Activated gamma-delta T cell treated with Interleukin-2 at 50 U/mL for 16 hours (primary cell): ENCODE measurements at regions not wholly inside any gene's neighbourhood (a gene's known extent, or its start where the extent isn't known, plus 50 kb on each side); places are given as distances from the start of the nearest gene placed in this dataset.

Experiments
- DNase-seq: peaks from one replicate; pipeline ENCODE4 v3.0.0-alpha.2; 2020

DNA sequence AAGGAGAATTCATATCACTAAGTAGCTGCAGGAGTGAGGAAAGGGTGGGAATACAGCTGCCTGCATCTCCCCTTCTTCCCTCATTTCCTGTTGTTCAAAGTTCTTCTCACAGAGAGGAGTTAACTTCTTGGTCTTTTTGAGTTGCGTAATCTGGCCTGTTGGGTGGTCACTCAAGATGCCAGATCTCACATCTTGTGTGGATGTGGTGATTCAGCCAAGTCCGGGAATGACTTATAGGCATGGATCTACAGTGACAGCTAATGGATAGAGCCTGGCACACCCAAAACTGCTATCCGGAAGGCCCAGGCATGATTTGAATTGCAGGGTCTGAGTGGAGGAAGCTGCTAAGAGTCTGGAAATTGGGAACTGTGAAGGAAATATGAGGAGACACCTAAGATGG is 100.2 kb upstream of the SLC35B3 start:
- no peak for DNase-seq

DNA sequence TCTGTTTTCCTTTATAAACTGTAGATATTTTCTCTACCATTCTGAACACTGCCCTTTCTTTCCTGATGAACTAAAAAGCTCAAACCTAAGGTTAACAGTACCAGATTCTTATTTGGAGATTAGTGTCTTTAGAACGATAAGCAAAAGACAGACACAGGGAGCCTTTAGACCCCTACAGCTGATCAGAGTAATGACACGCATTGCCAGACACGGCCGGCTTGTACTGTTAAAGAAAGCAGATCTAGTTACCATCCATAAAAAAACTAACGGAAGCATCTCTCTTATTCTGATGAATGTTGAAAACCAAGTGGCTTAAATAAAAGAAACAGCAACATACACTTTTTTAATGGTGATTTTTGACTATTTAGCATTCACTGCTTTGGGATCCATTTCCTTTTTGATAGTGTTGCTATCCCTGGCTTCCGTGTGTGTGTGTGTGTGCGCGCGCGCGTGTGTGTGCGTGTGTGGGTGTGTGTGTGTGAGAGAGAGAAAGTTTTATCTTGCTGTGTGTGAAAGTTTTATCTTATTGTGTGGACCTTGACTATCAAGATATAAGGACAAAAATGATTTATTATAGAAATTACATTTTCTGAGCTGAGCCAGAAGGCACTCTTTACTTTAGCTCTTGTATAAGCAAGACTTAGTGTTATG is 95.6 kb upstream of the SLC35B3 start:
- no peak for DNase-seq

DNA sequence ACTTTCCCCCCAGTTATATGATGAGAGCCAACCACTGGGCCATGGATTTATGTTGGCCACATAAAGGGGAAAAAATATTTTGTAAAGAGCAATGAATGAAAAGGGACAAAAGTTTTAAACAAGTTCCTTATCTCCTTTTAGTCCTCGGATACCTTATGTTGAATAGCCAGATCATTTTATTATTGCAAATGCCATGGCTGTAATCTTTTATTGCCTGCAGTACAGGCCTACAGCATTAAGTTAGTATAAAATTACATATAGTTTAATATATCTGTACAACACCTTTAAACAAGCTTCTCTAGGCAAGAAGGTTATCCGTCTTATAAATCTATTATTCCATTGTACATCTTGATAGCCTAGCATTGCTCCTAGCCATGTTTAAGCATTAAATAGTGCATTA is 93.9 kb upstream of the SLC35B3 start:
- no peak for DNase-seq

DNA sequence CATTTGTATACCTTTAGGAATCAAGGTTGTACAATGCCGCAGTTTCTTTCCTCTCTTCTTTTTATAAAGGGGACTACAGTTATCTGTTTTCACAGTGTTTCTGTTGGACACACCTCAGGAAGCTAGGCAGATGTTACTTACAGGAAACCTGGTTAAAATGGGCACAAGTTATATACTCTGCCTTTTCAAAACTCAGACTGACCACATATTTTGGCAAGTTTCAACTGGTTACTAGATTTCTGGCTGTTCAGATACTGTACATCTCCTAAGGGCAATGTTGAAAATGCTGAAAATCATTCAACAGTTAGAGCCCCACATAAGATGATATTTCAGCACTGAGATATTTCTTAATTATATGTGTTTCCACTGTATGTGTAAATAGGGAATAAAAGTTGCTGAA is 92.5 kb upstream of the SLC35B3 start:
- no peak for DNase-seq

DNA sequence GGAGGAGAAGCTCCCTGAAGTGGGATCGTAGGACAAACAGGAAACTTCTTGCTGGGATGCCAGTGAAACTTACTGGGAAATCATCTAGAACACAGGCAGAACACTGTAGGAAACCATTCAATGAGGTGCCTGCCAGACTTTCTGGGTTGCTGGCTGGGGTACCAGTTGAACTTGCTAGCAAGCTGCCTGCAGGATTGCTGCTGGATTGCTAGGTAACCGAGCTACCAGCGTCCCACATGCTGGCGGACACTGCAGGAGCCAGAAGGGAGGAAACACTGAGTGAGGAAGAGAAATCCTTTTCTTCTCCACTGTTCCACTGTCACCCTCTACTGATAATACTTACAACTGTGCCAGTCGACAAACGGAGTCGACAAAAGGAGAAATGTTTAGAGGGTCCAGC is 91.3 kb upstream of the SLC35B3 start:
- no peak for DNase-seq

DNA sequence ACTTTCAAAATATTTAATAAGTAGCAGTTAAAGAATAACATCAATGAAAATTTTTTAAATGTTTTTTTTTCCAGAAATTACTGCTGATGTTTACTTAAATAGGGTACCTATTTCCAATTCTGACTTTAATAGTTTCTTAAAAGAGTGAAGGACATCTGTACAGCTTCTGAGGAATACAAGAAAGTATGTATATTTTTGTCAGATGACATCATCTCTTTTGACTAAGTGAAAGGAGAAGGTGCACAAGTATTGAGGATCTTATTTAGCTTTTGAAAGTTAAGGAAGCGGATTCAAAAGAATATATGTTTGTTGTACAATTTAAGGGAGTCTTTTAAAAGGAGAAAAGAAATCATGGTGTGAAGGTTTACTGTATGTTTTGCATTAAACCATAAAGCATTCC is 90.0 kb upstream of the SLC35B3 start:
- DNase-seq: no peak

DNA sequence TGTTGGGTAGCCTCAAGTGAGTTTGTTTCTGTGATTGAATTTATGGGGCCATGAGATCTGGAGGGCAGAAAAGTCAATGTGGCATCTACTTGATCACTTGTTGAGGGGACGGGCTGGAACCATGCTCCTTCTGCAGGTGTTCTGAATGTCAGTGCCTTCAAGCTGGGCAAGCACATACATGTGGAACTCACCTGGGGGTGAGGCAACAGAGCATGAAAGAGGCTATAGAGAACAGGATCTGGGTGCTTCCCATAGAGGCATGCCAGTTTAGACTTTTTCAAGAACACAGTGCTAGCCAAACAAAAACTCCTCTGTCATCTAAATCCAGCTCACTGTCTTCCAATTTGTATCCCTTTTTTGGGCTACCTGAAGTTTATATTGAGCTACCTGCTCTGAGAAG is 77.8 kb upstream of the SLC35B3 start:
- DNase-seq: no peak

DNA sequence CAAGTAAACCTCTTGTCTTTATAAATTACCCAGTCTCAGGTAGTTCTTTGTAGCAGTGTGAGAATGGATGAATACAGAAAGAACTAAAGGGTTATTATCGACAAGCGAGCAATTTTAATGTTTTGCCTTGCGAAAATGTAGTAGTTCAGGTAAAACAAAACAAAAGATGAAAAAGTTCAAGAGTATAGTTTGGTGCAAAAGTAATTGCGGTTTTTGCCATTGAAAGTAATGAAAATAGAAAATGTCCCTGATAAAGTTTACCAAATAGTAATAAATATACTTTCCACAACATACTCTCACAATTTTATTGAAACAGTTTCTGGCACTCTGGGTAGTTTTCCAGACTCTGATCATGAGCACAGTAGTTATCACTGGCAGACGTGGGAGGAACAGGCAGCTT is 71.9 kb upstream of the SLC35B3 start:
- no peak for DNase-seq

DNA sequence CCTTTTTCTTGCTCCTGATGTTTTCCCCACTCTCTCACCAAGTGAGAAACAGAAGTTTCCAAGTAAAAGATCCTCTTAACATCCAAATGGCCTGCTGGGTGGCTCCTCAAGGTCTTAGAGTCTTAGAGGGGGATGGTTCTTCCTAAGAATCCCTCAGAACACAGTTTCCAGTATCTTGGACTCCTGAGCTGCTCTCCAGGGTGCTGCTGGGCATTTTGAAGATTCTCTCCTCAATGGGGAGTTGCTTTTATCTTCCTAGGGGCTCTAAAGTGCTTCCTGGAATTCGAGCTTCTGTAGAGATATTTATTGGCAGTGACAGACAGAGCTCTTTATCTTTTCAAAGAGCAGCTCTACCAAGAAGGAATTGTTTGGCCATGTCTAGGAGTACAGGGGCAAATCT is 70.8 kb upstream of the SLC35B3 start:
- no peak for DNase-seq

DNA sequence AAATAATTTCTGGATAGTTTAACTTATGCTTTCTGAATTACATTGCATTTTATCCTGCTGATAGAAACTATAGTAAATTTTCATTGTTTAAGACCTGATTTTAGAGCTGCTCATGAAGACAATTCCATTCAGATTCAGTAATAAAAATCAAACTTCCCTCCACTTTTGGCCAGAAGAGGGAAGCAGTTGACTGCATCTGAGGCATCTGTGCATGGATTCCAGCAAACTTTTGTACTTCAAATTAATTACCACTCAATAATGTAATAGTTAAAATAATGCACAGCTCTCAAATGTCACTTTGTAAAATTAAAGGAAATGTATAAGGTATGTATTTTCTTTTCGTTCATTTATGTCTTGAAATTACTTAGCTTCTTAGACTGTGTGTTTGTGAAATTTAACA is 64.2 kb upstream of the SLC35B3 start:
- no peak for DNase-seq

DNA sequence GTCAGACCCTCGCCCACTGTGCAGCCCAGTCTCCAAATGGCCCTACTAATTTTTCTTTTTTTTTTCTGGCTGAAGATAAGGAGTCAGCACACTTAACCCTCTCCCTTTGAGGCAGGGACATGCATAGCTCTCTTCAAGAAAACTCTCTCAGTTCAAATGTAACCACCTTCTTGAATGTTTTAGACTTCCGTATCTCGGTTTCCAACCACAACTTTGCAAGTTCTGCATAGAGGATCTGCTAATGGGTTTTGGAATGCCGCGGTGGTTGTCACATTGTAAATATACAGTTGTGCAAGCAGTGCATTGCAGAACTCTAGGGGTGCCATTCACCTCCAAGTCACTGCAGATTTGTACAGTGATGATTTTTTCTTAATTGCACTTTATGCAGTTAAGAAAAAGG is 59.4 kb upstream of the SLC35B3 start:
- DNase-seq: no peak

DNA sequence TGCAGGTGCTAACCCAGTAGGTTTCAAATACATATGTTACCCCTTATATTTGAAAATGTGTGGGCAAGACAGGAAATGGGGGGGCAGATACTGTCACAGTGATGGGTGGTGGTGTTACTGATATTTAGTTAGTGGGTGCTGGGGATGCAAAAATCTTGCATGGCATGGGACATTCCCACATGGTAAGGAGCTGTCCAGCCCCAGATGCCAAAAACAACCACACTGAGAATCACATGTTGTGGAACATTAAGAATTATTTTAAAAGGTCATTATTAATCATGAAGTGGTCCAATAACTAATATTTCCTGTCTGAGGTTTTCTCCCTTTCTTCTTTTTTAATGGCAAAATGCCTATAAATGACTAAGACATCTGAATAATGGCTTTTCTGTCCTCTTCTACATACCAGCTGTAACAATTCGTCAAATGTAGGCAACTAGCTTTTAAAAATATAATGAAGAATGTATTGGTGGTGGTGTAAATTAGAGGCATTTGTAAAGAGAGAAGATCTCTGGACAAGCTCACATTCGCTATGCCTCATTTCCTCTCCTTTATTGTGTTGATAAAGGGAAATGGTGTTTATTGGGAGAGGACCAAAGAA is 57.3 kb upstream of the SLC35B3 start:
- no peak for DNase-seq
